22Rv1 (cell line): ENCODE measurements at regions not wholly inside any gene's neighbourhood (a gene's known extent, or its start where the extent isn't known, plus 50 kb on each side); places are given as distances from the start of the nearest gene placed in this dataset.

Experiments used
- H3K27ac ChIP-seq: fragments of 450-650 bp; 2 replicates; pipeline ENCODE4 v1.5.1; 2017
- ZFX ChIP-seq: fragments of 450-650 bp; IDR thresholded peaks from 2 replicates; pipeline ENCODE4 v1.6.1; 2017; ENCODE audit warnings: antibody characterized with exemption, borderline replicate concordance
- TF ChIP-seq, protein P1 (sequence below): fragments of 450-650 bp; IDR thresholded peaks from 2 replicates; pipeline ENCODE4 v1.5.1; 2017; ENCODE audit warnings: mild to moderate bottlenecking

DNA sequence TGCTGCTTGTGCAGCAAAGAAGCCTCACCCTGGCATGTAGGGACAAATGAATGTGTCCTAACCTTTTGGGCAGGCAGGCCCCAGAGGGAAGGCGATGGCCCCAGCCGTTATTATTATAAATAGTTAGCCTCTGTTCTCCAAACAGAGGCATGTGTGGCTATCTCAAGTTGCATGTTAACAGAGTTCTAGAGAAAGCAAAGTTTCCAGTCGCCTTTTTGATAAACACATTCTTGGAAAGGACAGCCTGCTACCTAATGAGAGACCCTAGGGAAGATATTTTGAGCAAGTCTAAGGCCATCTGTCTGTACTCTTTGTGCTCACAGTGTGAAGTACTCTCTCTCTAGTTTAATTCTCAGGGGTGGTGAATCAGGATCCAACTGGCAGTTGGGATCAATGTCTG is 97.4 kb upstream of the FHL2 start:
- TF ChIP-seq ZFX: no peak
- TF ChIP-seq, protein P1, sequence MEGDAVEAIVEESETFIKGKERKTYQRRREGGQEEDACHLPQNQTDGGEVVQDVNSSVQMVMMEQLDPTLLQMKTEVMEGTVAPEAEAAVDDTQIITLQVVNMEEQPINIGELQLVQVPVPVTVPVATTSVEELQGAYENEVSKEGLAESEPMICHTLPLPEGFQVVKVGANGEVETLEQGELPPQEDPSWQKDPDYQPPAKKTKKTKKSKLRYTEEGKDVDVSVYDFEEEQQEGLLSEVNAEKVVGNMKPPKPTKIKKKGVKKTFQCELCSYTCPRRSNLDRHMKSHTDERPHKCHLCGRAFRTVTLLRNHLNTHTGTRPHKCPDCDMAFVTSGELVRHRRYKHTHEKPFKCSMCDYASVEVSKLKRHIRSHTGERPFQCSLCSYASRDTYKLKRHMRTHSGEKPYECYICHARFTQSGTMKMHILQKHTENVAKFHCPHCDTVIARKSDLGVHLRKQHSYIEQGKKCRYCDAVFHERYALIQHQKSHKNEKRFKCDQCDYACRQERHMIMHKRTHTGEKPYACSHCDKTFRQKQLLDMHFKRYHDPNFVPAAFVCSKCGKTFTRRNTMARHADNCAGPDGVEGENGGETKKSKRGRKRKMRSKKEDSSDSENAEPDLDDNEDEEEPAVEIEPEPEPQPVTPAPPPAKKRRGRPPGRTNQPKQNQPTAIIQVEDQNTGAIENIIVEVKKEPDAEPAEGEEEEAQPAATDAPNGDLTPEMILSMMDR: no peak
- no peak overlapping the region for H3K27ac ChIP-seq

GRCh38 chr2:105494683-105495425 is 96.0 kb upstream of the FHL2 start:
- no peak for TF ChIP-seq ZFX
- no peak overlapping the region for H3K27ac ChIP-seq

GRCh38 chr2:105490956-105491355 is 92.1 kb upstream of the FHL2 start:
- TF ChIP-seq, protein P1: no peak
- no peak overlapping the region for H3K27ac ChIP-seq

GRCh38 chr2:105490204-105490603 is 91.4 kb upstream of the FHL2 start:
- TF ChIP-seq, protein P1: no peak
- TF ChIP-seq ZFX: no peak
- no peak overlapping the region for H3K27ac ChIP-seq

- TF ChIP-seq ZFX: no peak
- TF ChIP-seq, protein P1: no peak
- no peak overlapping the region for H3K27ac ChIP-seq
Measured at GRCh38 chr2:105489168-105489878, 90.5 kb upstream of the FHL2 start.

DNA sequence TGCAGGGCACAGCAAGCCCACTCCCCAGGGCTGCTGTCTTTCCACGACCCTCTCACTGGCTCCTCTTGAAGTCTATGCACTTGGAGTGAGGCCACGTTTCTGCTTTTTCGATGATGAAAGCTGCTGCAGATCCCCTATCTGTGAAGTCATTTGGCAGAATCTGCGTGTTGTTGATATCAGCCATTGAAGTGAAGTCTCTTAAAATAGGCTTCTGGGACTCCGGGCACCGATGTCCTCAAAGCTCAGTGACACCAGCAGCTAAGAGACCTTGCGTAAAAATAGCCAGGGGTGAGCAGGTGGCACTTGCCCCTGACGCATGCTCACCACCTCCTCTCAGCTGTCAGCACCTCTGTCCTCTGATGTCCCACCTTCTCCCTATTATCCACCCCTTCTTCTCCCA is 89.4 kb upstream of the FHL2 start:
- H3K27ac ChIP-seq: no peak overlapping the region
- TF ChIP-seq, protein P1: no peak
- no peak for TF ChIP-seq ZFX

DNA sequence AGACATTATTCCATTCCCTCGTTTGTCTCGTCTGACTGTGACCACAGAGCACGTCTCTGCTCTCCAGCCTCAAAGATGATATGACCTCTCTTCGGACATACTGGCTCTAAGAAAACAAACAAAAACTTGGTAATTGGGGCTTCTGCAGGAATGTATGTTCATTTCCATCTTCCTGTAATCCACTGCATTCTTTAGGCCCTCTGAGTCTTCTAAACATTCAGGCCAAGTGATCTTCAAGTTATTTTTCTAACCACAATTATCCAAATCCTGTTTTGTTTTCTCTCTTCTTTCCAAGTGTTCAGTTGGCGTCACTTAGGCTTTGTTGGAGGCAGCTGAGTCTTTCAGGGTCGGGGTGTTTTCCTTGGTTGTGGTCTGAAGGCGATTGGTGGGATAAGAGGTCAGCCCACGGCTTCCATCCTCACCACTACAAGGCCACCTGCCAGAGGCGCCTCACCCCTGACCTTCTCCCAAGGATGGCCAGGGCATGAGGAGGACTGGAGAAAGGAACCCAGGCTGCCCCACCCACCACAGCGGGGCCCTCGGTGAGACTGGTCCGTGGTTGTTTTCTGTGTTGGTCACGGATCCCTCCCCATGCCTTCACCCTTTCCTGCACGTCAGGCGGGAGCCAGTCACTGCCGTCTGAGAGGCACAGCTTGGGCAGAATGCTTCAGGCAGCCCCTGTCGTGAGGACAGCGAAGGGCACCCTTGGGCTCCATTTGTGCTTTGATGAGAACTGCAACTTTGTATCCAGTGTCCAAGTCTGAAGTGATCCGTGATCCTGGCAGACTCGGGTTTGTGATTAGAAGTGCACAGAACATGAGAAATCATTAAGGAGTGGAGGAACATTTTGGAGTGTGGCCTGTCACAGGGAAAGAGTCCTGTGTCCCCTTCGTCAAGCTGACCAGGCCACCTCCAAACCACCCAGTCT is 88.6 kb upstream of the FHL2 start:
- H3K27ac ChIP-seq: no peak overlapping the region
- TF ChIP-seq, protein P1: no peak
- no peak for TF ChIP-seq ZFX
